HepG2 (cell line): ENCODE measurements at regions not wholly inside any gene's neighbourhood (a gene's known extent, or its start where the extent isn't known, plus 50 kb on each side); places are given as distances from the start of the nearest gene placed in this dataset.

ENCODE experiments used
- ATAC-seq: fragments of 200-7000 bp; cut with Tn5 transposase; 3 replicates; pipeline ENCODE4 v1.9.1; 2020; ENCODE audit warnings: mild to moderate bottlenecking, moderate library complexity
- BruUV-seq: library from RNA; stranded (reverse); fragments of 400-500 nt; replicated peaks from 2 replicates; lab custom pipeline; 2021; lab: Mats Ljungman, UMichigan
- CTCF ChIA-PET: fragments of 300-600 bp; formaldehyde crosslinking; extraction: SDS; loops from one replicate; lab custom pipeline; 2021; ENCODE audit warnings: low total read pairs, inconsistent platforms, low intra/inter-chr PET ratio; lab: Yijun Ruan, JAX
- POLR2A ChIA-PET: fragments of 350-600 bp; sonication (Branson Sonifier 250); formaldehyde crosslinking; loops from one replicate; lab custom pipeline; 2020; ENCODE audit warnings: antibody characterized with exemption, inconsistent platforms; lab: Yijun Ruan, JAX
- DNase-seq: peaks from one replicate; pipeline ENCODE4 v3.0.0-alpha.2; 2015; ENCODE audit warnings: low spot score
- FAIRE-seq: peaks from 3 replicates; lab custom pipeline; 2011; peaks lifted over from hg19 to GRCh38; lab: Jason Lieb, UNC
- H2AFZ ChIP-seq: one replicate; pipeline ENCODE4 v1.6.1; 2011; ENCODE audit warnings: low read length, inconsistent platforms
- H3K27ac ChIP-seq: fragments of 300-600 bp; 3 replicates; pipeline ENCODE4 v1.8.0; 2011; ENCODE audit warnings: mixed run types, mild to moderate bottlenecking, mixed read lengths, low read length, inconsistent platforms; ENCODE audit not compliant: insufficient read depth; ENCODE audit errors: extremely low read length
- H3K27me3 ChIP-seq, 2 experiments: fragments of 200-600 bp in 1 of 2; 2 replicates in 1 of 2; 3 replicates in 1 of 2; pipeline versions ENCODE4 v1.6.0 to v1.8.0; 2011; ENCODE audit warnings: low read length in 2 of 2, mild to moderate bottlenecking in 2 of 2, moderate library complexity in 2 of 2, inconsistent platforms in 1 of 2; ENCODE audit not compliant: insufficient read depth in 2 of 2, control insufficient read depth in 1 of 2
- H3K36me3 ChIP-seq, 2 experiments: fragments of 200-600 bp in 1 of 2; replicated peaks in 1 of 2; 2 replicates in 1 of 2; 3 replicates in 1 of 2; pipeline versions ENCODE4 v1.5.1 to v1.8.0; 2011; ENCODE audit warnings: low read length in 2 of 2, inconsistent platforms in 1 of 2; ENCODE audit not compliant: insufficient read depth in 2 of 2, control insufficient read depth in 1 of 2
- H3K4me1 ChIP-seq: 2 replicates; pipeline ENCODE4 v1.5.1; 2012; ENCODE audit warnings: low read length, inconsistent platforms; ENCODE audit not compliant: insufficient read depth
- H3K4me2 ChIP-seq: 2 replicates; pipeline ENCODE4 v1.6.0; 2011; ENCODE audit warnings: low read depth, low read length, inconsistent platforms
- H3K4me3 ChIP-seq, 3 experiments: fragments of 200-600 bp in 1 of 3; sonication (generic), shearing (Covaris generic) in 1 of 3; replicated peaks in 1 of 3; 2 replicates each; pipeline ENCODE4 v1.5.1; 2011 to 2016; ENCODE audit warnings: low read length in 3 of 3, inconsistent platforms in 2 of 3, low read depth in 2 of 3, mild to moderate bottlenecking in 2 of 3, control low read depth in 1 of 3, mixed read lengths in 1 of 3; ENCODE audit not compliant: insufficient read depth in 1 of 3
- H3K79me2 ChIP-seq: one replicate; pipeline ENCODE4 v1.6.1; 2011; ENCODE audit warnings: low read length, inconsistent platforms; ENCODE audit not compliant: insufficient read depth
- H3K9ac ChIP-seq: 2 replicates; pipeline ENCODE4 v1.6.0; 2011; ENCODE audit warnings: mild to moderate bottlenecking, low read depth, low read length, inconsistent platforms; ENCODE audit not compliant: insufficient read depth
- H3K9me3 ChIP-seq: 2 replicates; pipeline ENCODE4 v1.5.1; 2012; ENCODE audit warnings: mild to moderate bottlenecking, low read length
- H4K20me1 ChIP-seq: 2 replicates; pipeline ENCODE4 v1.6.0; 2011; ENCODE audit warnings: inconsistent platforms, mild to moderate bottlenecking, low read length, moderate library complexity; ENCODE audit not compliant: insufficient read depth
- ATRX ChIP-seq: sonication (generic); formaldehyde crosslinking; IDR thresholded peaks from 2 replicates; pipeline ENCODE4 v1.4.0; 2020; ENCODE audit warnings: missing genetic modification reagents, borderline replicate concordance
- CC2D1A ChIP-seq: sonication (generic); formaldehyde crosslinking; IDR thresholded peaks from 2 replicates; pipeline ENCODE4 v1.8.1; 2023; ENCODE audit warnings: mild to moderate bottlenecking, missing genetic modification reagents
- GABPB1 ChIP-seq: IDR thresholded peaks from 2 replicates; pipeline ENCODE4 v1.6.1; 2016; ENCODE audit warnings: mild to moderate bottlenecking, missing genetic modification reagents, moderate library complexity, missing compliant biosample characterization
- HDAC2 ChIP-seq: sonication (generic); formaldehyde crosslinking; IDR thresholded peaks from 2 replicates; pipeline ENCODE4 v1.4.0; 2020; ENCODE audit warnings: missing genetic modification reagents
- KAT7 ChIP-seq: IDR thresholded peaks from 2 replicates; pipeline ENCODE4 v1.6.1; 2018; ENCODE audit warnings: borderline replicate concordance, missing compliant biosample characterization
- LCORL ChIP-seq, 2 experiments: fragments of 450-650 bp in 1 of 2; sonication (generic) in 1 of 2; formaldehyde crosslinking in 1 of 2; IDR thresholded peaks; 2 replicates each; pipeline versions ENCODE4 v1.5.0 to v1.6.1; 2017 to 2020; ENCODE audit warnings: antibody characterized with exemption in 1 of 2, missing genetic modification reagents in 1 of 2
- MAFF ChIP-seq: IDR thresholded peaks from 2 replicates; pipeline ENCODE4 v1.6.1; 2011; ENCODE audit warnings: low read depth, low read length, improper control_type of control experiment
- PATZ1 ChIP-seq: sonication (generic); formaldehyde crosslinking; IDR thresholded peaks from 2 replicates; pipeline ENCODE4 v1.4.0; 2020; ENCODE audit warnings: missing genetic modification reagents
- REPIN1 ChIP-seq: sonication (generic); formaldehyde crosslinking; IDR thresholded peaks from 2 replicates; pipeline ENCODE4 v1.8.0; 2022; ENCODE audit warnings: missing genetic modification reagents, low read depth, mild to moderate bottlenecking, borderline replicate concordance
- SIN3B ChIP-seq: fragments of 150-350 bp; IDR thresholded peaks from 2 replicates; pipeline ENCODE4 v1.6.1; 2014; ENCODE audit warnings: low read length
- SP4 ChIP-seq: sonication (generic); formaldehyde crosslinking; IDR thresholded peaks from 2 replicates; pipeline ENCODE4 v1.8.1; 2023; ENCODE audit warnings: mild to moderate bottlenecking, missing genetic modification reagents
- TEF ChIP-seq: sonication (generic); formaldehyde crosslinking; IDR thresholded peaks from 2 replicates; pipeline ENCODE4 v1.5.0; 2020; ENCODE audit warnings: missing genetic modification reagents
- TFE3 ChIP-seq: IDR thresholded peaks from 2 replicates; pipeline ENCODE4 v1.6.1; 2016
- TRIM22 ChIP-seq: fragments of 450-650 bp; IDR thresholded peaks from 2 replicates; pipeline ENCODE4 v1.6.1; 2017
- ZNF124 ChIP-seq: sonication (generic); formaldehyde crosslinking; IDR thresholded peaks from 2 replicates; pipeline ENCODE4 v1.4.0; 2020; ENCODE audit warnings: missing genetic modification reagents
- ZNF263 ChIP-seq: sonication (generic); formaldehyde crosslinking; IDR thresholded peaks from 2 replicates; pipeline ENCODE4 v1.4.0; 2020; ENCODE audit warnings: missing genetic modification reagents
- ZNF264 ChIP-seq: sonication (generic); formaldehyde crosslinking; IDR thresholded peaks from 2 replicates; pipeline ENCODE4 v1.4.0; 2020; ENCODE audit warnings: missing genetic modification reagents
- ZNF652 ChIP-seq: IDR thresholded peaks from 2 replicates; pipeline ENCODE4 v1.6.1; 2016; ENCODE audit warnings: low read depth, borderline replicate concordance
- WGBS: methylation state at CpG from one replicate; pipeline ENCODE4 v1.1.6; 2017; ENCODE audit warnings: low lambda C conversion rate; 5-methylcytosine and 5-hydroxymethylcytosine counted together
- in situ Hi-C: cut with HindIII; loops from 2 replicates; pipeline ENCODE4 v1.10.0; 2017; ENCODE audit warnings: low pct_unique_long_range_greater_than_20kb; ENCODE audit not compliant: extremely low pct_ligation_motif_present
- intact Hi-C: fragments of 100-400 bp; cut with micrococcal nuclease; formaldehyde crosslinking; loops from one replicate; pipeline ENCODE4 v1.10.0; 2022; ENCODE audit not compliant: unreplicated experiment

GRCh38 chr13:108120302-108120701 is 95.0 kb downstream of the LIG4 start:
- no peak overlapping the region for H3K27ac ChIP-seq
- no peaks in the 10 kb centered on the region for H3K27me3 ChIP-seq
- BruUV-seq: no TSS peak
- H2AFZ ChIP-seq: no peak overlapping the region
- ChIA-PET CTCF (no interaction called here), POLR2A (no interaction called here)
- no peaks in the 10 kb centered on the region for H3K79me2 ChIP-seq
- H4K20me1 ChIP-seq: no peaks in the 10 kb centered on the region
- no peak overlapping the region for H3K9ac ChIP-seq
- no peaks in the 10 kb centered on the region for H3K9me3 ChIP-seq
- ATAC-seq (no peak), DNase-seq (no peak), FAIRE-seq (no peak)
- in situ Hi-C loops: no loop called here
- no peaks in the 10 kb centered on the region for H3K4me1 ChIP-seq
- intact Hi-C loops: no loop called here
- 19% methylated on average over 6 of the region's 6 CpGs for WGBS
- TF ChIP-seq MAFF (no peak), LCORL (IDR thresholded peaks at IDR 0.05) (no peak), LCORL (CRISPR knock-in tag; IDR thresholded peaks at IDR 0.05) (no peak), ZNF264 (CRISPR knock-in tag) (no peak), HDAC2 (CRISPR knock-in tag) (no peak), ZNF652 (CRISPR knock-in tag) (no peak), PATZ1 (CRISPR knock-in tag) (no peak), SP4 (no peak), CC2D1A (CRISPR knock-in tag) (no peak), SIN3B (no peak), REPIN1 (CRISPR knock-in tag) (no peak), TRIM22 (no peak), KAT7 (CRISPR knock-in tag) (no peak), TEF (CRISPR knock-in tag) (no peak), TFE3 (CRISPR knock-in tag) (no peak), ZNF124 (CRISPR knock-in tag) (no peak), GABPB1 (no peak), ZNF263 (no peak), ATRX (CRISPR knock-in tag) (no peak)
- H3K4me2 ChIP-seq: no peak overlapping the region
- no peak overlapping the region for H3K4me3 ChIP-seq
- no peaks in the 10 kb centered on the region for H3K36me3 ChIP-seq
